ENCODE measurements at regions not wholly inside any gene's neighbourhood (a gene's known extent, or its start where the extent isn't known, plus 50 kb on each side); places are given as distances from the start of the nearest gene placed in this dataset.

DNA sequence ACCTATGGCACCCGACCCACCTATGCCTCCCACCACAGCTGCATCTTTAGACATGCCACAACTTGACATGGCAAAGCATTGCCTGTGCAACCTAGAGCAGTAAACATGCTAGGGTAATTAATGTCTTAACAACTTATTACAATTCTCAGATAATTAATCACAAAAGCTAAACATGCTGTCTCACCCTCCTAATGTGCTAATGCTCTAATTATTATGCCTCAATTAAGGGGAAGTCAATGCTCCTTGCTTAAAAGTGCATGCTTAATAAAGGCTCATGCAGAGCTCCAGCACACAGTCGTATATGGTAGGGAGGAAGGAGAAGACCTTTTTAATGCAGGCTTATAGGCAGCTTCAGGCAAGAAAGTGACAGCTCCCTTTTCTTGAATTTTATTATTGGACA is 396.0 kb downstream of the SEC16B start:
- in situ Hi-C loops (cut with HindIII; ENCODE audit: low pct_unique_long_range_greater_than_20kb, low sequenced_read_pairs) = no loop called here
- DNase-seq (ENCODE audit: low read depth, low spot score) = no peak

- in situ Hi-C loops (cut with HindIII; ENCODE audit: low pct_unique_long_range_greater_than_20kb, low sequenced_read_pairs) = no loop called here
- no peak for DNase-seq (ENCODE audit: low read depth, low spot score)
These were observed 398.3 kb downstream of the SEC16B start for GRCh38 chr1:177571485-177572076.

DNA sequence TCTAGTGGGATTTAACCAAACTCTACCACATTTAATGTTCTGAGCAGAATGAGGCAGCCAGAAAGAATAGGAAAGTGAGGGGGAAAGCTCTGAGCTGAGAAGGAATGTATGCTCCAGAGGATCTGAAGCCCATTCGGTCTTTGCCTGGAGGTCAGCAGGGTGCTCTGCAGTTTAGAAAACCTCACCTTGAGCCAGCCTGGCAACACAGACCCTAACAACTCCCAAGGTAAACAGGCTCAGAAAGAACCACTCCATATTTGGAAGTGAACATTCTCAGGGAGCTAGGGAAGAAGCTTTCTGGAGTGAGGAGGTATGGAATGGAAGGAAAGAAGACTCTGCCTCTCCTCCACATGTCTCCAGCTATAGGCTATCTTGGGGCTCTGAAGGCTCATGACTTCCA is 398.8 kb downstream of the SEC16B start:
- in situ Hi-C loops (cut with HindIII; ENCODE audit: low pct_unique_long_range_greater_than_20kb, low sequenced_read_pairs) = no loop called here
- DNase-seq (ENCODE audit: low read depth, low spot score) = no peak

DNA sequence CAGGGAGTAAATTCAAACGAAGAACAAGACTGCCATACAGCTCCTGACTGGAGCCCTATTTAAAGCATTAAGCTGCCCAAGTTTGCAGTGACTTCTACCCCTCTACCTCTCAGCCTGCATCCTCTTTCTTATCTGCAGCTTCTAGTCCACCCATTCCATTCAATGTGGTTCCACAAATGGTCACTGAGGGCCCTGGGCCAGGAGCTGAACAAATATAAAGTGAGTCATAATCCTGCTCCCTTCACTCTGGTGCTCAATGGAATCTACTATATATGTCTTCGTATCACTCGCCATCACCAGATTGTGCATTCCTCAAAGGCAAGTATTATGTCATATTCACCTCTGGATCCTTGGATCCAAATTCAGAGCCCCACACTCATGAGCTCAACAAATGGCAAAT is 398.7 kb downstream of the BRINP2 start:
- in situ Hi-C loops (cut with HindIII; ENCODE audit: low pct_unique_long_range_greater_than_20kb, low sequenced_read_pairs) = no loop called here
- DNase-seq (ENCODE audit: low read depth, low spot score) = no peak

GRCh38 chr1:177568622-177569021 is 397.9 kb downstream of the BRINP2 start:
- DNase-seq (ENCODE audit: low read depth, low spot score) = peak; percentile 37
- in situ Hi-C loops (cut with HindIII; ENCODE audit: low pct_unique_long_range_greater_than_20kb, low sequenced_read_pairs) = no loop called here

GRCh38 chr1:177567393-177567792 is 396.6 kb downstream of the BRINP2 start:
- peak; percentile 49 for DNase-seq (ENCODE audit: low read depth, low spot score)
- in situ Hi-C loops (cut with HindIII; ENCODE audit: low pct_unique_long_range_greater_than_20kb, low sequenced_read_pairs) = no loop called here

DNA sequence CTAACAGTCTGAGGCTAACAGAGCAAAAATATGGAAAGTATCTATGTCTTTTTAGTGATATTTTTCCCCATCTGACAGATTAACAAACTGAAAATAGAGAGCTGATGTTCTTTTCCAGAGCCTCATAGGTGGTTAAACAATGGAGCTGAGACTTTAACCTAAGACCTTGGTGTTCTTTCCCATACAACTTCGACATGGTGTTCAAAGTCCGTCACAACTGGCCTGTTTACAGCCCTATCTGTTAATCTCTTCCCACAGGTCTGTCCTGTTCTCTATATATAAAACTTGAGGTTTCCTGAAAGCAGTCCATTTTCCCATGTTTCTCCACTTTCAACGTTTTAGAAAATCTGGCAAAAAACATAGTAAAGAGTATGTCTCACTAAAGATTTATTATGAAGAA is 395.7 kb downstream of the BRINP2 start:
- no peak for DNase-seq (ENCODE audit: low read depth, low spot score)
- in situ Hi-C loops (cut with HindIII; ENCODE audit: low pct_unique_long_range_greater_than_20kb, low sequenced_read_pairs) = no loop called here

- in situ Hi-C loops (cut with HindIII; ENCODE audit: low pct_unique_long_range_greater_than_20kb, low sequenced_read_pairs) = no loop called here
- DNase-seq (ENCODE audit: low read depth, low spot score) = no peak
These were observed 390.7 kb downstream of the BRINP2 start for GRCh38 chr1:177561436-177561835.

- in situ Hi-C loops (cut with HindIII; ENCODE audit: low pct_unique_long_range_greater_than_20kb, low sequenced_read_pairs) = no loop called here
- no peak for DNase-seq (ENCODE audit: low read depth, low spot score)
These were observed 387.6 kb downstream of the BRINP2 start for GRCh38 chr1:177558372-177558771.

- in situ Hi-C loops (cut with HindIII; ENCODE audit: low pct_unique_long_range_greater_than_20kb, low sequenced_read_pairs) = no loop called here
- DNase-seq (ENCODE audit: low read depth, low spot score) = no peak
These were observed 385.4 kb downstream of the BRINP2 start for GRCh38 chr1:177556163-177556562.

- in situ Hi-C loops (cut with HindIII; ENCODE audit: low pct_unique_long_range_greater_than_20kb, low sequenced_read_pairs) = no loop called here
- no peak for DNase-seq (ENCODE audit: low read depth, low spot score)
These were observed 376.4 kb downstream of the BRINP2 start for GRCh38 chr1:177547200-177547599.

GRCh38 chr1:177546346-177546745 is 375.6 kb downstream of the BRINP2 start:
- peak; percentile 32 for DNase-seq (ENCODE audit: low read depth, low spot score)
- in situ Hi-C loops (cut with HindIII; ENCODE audit: low pct_unique_long_range_greater_than_20kb, low sequenced_read_pairs) = no loop called here

DNA sequence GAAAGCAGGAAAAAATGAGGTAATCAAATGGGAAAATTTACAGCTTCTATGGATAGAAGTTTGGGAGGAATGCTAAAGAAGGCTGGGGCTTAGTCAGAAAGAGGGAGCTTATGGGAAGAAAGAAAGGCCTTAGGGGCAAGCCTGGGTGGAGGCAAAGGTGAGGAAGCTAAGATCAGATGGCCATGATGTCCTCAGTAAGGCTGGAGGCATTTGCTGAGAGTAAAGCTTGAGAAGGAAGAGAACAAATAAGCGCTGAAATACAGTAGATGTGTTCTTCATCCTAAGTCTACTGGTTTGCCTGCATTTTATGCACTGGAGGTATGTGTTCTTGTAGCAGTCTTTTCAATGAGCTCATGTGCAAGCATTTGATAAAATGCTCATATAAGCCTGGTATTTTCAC is 355.4 kb downstream of the BRINP2 start:
- no peak for DNase-seq (ENCODE audit: low read depth, low spot score)

DNA sequence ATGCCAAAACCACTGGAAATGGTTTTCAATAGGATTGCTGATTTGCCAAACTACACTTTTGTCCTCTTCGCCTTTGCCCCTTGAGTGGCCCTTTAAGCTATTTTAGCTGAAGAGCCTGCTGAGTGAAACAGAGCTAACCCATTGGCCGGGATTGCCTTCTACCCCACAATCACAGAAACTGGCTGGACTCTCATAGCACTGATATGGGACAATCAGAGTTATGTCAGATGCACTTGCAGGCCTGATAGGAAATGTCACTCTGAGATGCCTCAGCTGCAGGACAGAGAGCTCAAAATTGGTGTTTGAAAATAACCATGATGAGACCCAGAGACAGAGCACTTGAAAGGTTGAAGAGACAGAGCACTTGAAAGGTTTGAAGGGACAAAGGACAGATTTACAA is 354.4 kb downstream of the BRINP2 start:
- DNase-seq (ENCODE audit: low read depth, low spot score) = no peak
- in situ Hi-C loops (cut with HindIII; ENCODE audit: low pct_unique_long_range_greater_than_20kb, low sequenced_read_pairs) = no loop called here

More for the DNA sequence above, 355.4 kb downstream of the BRINP2 start:
- in situ Hi-C loops (cut with HindIII; ENCODE audit: low pct_unique_long_range_greater_than_20kb, low sequenced_read_pairs) = no loop called here

DNA sequence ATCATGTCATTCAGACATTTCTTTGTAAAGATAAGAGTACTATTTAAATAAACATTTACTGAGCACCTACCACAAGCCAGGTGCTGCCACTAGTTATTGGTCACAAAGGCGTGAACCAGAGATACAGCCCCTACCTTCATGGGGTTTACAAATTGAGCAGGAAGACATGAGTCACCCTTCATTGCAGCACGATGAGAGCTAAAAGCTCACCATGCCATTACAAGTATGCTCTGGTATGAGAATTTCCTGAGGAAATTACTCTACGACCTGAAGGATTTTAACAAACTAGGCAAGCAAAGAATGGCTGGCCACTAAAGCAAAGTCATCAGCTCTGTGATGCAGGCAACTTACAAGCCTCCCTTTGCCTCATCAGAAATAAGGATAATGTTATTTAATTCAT is 346.8 kb downstream of the BRINP2 start:
- in situ Hi-C loops (cut with HindIII; ENCODE audit: low pct_unique_long_range_greater_than_20kb, low sequenced_read_pairs) = no loop called here
- no peak for DNase-seq (ENCODE audit: low read depth, low spot score)

DNA sequence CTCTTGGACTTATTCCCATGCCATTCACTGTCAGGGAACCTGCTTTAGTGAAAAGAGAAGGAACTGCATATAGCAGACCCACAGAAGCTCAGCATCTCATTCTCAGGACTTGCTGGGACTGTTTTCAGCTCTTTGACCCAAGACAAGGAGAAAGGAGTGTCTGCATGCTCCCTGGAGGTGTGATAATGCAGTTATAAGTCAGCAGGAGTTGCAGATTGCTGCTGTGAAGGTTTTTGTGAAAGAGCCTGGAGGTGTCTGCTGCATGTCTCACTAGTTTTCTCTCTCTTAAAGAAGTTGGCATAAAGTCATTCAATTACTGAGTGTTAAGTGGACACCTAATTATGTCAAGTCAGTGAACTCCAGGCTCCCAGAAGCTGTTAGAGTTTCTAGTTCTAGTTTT is 343.4 kb downstream of the BRINP2 start:
- no peak for DNase-seq (ENCODE audit: low read depth, low spot score)
- in situ Hi-C loops (cut with HindIII; ENCODE audit: low pct_unique_long_range_greater_than_20kb, low sequenced_read_pairs) = no loop called here

GRCh38 chr1:177511036-177511435 is 340.3 kb downstream of the BRINP2 start:
- no peak for DNase-seq (ENCODE audit: low read depth, low spot score)
- in situ Hi-C loops (cut with HindIII; ENCODE audit: low pct_unique_long_range_greater_than_20kb, low sequenced_read_pairs) = no loop called here

- no peak for DNase-seq (ENCODE audit: low read depth, low spot score)
- in situ Hi-C loops (cut with HindIII; ENCODE audit: low pct_unique_long_range_greater_than_20kb, low sequenced_read_pairs) = no loop called here
These were observed 335.3 kb downstream of the BRINP2 start for GRCh38 chr1:177505905-177506590.

DNA sequence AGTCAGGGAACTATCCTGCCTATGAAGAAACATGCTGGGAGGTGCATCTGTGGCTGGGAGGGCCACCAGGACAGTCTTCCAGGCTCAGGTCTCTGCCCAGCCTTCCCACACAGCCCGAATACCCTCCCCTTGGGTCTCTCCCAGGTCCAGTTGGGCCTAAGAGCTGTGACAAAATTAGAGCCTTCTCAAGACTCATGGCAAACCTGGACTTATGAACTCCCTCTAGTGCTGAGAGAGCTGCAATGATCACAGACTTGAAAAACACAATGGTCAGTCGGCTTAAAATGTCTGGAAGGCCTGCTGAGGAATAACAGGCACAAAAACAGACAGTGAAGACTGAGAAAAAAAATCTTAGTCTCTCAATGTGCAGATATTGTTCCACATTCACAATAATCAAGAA is 325.1 kb downstream of the BRINP2 start:
- in situ Hi-C loops (cut with HindIII; ENCODE audit: low pct_unique_long_range_greater_than_20kb, low sequenced_read_pairs) = no loop called here
- DNase-seq (ENCODE audit: low read depth, low spot score) = peak; percentile 41

DNA sequence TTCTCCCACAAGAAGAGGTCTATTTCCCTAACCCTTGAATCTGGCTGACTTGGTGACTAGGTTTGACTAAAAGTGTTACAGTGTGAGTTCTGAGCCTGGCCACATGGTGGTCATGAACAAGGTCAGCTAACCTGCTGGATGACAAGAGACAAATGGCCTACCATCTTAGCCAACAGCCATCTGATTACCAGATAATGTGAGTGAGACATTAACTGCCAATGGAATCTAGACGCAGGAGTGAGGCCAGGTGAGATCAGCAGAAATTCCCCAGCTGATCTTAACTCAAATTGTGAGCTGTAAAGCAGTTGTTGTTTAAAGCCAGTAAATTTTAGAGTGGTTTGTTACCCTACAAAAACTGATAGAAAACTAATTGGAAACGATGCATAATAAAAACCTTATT is 320.0 kb downstream of the BRINP2 start:
- no peak for DNase-seq (ENCODE audit: low read depth, low spot score)
- in situ Hi-C loops (cut with HindIII; ENCODE audit: low pct_unique_long_range_greater_than_20kb, low sequenced_read_pairs) = no loop called here
